ENCODE measurements at regions not wholly inside any gene's neighbourhood (a gene's known extent, or its start where the extent isn't known, plus 50 kb on each side); places are given as distances from the start of the nearest gene placed in this dataset.
"Not testable (repeated sequence)": the region's sequence is repeated elsewhere in the genome, so short reads cannot be mapped to it uniquely, and the experiment has no call there.

DNA sequence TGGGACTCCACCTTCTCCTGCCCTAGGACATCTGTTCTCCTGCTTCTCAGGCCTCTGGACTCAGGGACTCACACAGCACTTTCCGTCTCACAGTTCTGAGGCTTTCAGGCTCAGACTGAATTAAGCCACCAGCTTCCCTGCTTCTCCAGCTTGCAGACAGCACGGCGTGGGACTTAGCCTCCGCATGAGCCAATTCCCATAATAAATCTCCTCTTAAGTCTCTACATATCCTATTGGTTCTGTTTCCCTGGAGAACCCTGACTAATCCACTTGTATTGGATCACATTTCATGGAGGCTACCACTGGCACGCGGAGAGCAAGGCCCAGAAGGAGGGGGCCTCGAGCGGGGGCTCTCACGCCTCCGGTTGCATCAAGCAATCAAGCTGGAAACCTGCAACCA lies 1313.6 kb downstream of the TBC1D22A start:
- no peak for DNase-seq

DNA sequence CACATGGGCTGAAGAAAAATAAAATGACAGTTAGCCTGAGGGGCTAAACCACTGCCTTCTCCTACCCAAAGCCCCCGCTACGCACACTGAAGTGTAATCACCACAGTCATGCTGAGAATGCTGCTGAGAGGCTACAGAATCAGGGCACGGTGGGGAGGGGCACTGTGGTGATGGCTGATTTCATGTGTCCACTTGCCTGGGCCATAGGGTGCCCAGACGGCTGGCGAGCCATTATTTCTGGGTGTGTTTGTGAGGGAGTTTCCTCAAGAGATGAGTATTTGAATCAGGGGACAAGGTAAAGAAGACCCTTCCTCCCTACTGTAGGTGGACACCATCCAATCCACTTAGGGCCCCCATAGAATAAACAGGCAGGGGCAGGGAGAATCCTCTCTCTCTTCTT lies 1313.2 kb downstream of the TBC1D22A start:
- no peak for DNase-seq

DNA sequence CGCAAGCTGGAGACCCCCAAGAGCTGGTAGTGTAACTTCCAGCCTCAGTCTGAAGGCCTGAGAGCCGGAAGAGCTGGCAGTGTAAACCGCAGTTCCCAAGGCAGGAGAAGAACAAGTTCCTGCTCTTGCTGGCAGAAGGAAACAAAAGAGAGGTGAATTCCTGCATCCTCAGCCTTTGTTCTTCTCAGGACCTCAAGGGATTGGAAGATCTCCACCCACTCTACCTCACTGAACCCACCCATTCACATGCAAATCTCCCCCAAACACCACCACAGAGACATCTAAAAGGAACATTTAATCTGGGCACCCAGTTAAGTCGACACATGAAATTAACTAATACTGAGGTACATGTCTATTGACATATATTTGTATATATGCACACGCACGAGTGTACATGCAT lies 1310.3 kb downstream of the TBC1D22A start:
- no peak for DNase-seq

DNA sequence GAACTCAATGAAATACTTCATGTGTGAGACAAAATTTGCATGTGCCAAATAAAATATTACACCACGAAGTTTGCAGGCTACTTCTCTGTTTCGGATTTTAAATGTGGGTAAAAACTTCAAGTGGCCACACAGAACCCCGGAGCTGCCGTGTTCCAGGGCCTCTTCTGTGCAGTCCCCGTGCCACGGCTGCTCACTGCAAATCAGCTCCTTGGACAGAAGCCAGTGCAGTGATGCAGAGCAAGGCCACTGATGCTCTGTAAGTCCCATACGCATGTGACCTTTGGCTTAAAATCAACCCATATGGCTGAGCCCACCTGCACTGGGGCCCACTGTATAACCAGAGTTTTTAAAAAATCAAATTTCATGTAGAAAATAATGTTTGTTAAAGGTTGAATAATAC lies 1309.4 kb downstream of the TBC1D22A start:
- DNase-seq = no peak

DNA sequence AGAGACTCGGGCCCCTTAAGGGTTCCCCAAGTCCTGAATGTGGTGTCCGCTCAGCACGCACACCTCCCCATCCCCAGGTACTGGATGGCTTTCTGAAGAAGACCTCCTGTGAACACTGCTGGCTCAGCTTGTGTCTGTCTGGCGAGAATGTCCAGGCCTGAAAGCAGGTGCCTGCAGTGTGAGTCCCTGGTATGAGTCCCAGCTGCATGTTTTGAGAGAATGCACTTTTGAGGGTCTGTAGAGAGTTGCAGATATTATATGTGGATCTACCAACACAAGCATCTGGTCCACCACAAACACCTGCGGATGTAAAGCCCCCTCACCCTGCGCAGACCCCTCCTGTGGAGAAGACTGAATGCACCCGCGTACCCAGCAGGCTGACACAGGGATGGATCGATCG lies 1308.9 kb downstream of the TBC1D22A start:
- DNase-seq = no peak

DNA sequence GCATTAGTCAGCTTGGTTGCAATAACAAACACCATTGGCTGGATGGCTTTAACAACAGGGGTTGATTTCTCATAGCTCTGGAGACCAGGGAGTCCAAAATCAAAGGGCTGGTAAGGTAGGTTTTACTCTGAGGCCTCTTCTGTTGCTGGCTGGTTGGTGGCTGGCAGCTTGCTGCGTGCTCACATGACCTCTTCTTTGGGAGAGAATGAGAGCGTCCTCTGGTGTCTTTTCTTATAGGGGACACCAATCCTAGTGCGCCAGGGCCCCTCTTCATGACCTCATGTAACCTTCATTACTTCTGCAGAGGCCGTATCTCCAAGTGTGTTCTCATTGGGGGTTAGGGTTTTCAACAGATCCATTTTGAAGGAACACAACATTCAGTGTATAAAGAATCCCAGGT lies 1308.3 kb downstream of the TBC1D22A start:
- DNase-seq = no peak

DNA sequence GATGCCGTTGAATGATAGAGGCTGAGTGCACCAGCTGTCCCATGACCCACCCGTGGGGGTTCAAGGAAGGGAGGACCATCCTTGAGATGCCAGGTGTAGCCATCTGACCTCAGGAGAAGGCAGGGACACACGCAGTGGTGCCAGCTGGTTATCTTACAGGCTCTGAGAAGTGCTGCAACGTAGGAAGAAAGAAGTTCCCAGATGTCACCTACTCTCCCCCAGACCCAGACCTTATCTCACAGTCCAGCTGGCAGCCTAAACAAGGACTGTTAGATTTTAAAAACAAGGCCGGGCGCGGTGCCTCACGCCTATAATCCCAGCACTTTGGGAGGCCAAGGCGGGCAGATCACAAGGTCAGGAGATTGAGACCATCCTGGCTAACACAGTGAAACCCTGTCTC lies 1307.6 kb downstream of the TBC1D22A start:
- no peak for DNase-seq

DNA sequence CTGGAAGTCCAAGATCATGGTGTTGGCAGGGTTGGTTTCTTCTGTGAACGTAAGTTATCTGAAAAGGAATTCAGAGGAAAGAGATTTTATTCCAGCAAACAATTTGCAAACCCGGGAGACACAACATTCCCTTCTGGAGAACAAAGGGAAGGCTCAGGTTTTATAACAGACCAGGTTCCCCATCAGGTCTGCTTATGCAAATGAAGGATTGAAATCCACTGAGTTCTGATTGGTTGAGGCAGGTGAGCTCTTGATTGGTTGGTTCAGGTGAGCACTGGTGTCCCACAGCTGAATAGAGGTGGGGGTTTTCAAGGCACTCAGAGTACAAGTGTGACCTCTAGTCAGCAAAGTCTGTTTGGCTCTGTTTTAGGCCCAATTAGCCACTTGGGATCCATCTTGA lies 1306.8 kb downstream of the TBC1D22A start:
- DNase-seq = no peak

DNA sequence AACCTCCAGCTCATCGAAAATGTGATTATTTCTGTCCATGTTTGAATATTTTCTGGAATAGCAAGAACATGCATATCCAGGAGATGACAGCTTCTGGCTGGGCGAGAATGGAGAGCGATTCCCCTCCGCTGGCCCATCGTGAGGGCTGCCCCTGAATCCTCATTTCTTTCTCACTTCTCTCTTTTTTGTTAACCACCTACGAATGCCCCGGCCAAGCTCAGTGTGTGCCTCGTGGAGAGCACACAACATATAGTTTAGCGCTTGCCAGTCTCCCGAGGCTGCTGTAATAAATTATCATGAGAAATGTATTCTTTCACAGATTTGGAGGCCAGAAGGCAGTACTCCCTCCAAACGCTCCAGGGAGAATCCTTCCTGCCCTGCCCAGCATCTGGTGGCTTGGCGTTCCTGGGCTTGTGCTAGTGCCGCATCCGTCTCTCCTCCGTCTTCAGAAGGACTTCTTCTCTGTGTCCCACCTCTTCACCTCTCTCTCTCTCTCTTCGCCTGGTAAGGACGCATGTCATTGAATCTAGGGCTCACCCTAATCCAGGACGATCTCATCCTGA lies 1306.0 kb downstream of the TBC1D22A start:
- DNase-seq = no peak

DNA sequence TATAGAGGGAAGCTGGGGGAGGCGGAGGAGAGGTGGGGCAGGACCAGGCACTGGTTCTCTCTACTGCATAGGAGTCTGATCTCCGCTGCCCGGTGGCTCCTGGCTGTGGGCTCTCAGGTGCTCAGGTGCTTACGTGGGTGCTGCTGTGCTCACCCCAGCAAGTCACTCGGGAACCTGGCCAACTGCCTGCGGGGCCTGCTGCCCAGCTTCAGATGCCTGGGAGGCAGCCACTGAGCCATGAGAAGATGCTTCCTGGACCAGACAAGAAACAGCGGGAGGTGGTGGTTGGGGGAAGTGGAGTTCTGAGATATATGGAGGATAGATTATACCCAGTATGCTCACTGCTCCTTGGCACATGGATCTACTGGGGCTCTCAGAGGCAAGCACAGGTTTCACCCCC lies 1303.4 kb downstream of the TBC1D22A start:
- no peak for DNase-seq

DNA sequence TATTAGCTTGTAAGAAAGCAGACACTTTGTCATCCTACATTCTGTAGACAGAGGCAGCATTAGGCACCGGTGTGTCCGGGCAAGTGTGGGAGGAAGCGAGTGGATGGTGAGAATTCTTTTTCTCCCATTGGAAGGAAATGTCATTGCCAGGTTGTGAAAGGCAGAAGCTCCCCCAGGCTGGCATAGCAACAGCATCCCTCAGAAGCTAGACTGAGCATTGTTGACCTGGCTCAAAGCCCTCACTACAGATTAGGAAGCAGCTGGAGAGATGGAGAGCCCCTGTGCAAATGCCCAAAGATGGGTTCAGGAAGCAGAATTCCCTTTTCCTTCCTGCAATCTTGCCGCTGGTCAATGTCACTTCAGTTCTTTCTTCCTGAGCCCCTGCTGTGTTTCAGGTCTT lies 1299.3 kb downstream of the TBC1D22A start:
- no peak for DNase-seq

DNA sequence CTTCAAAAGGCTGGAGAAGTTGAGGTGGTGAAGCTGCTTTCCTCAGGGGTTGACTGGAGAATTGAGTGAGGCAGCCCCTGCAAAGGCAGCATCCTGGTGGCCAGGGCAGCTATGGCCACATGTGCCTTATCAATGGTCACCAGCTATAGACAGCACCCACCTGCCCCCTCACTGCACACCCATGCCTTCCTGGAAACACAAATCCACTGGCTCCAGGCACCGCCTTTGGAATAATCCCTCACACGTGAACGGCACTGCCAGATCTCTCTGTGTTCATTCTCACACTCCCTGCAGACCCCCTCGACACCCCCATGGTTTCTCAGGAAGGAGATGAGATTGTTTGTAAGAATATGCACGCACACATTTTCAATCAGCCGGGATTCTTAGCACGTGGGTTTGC lies 1297.8 kb downstream of the TBC1D22A start:
- DNase-seq = no peak

DNA sequence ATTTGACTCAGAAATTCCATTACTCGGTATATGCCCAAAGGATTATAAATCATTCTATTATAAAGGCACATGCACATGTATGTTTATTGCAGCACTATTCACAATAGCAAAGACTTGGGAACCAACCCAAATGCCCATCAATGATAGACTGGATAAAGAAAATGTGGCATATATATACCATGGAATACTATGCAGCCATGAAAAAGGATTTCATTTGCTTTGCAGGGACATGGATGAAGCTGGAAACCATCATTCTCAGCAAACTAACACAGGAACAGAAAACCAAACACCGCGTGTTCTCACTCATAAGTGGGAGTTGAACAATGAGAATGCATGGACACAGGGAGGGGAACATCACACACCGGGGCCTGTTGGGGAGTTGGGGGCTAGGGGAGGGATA lies 1297.1 kb downstream of the TBC1D22A start:
- DNase-seq = not testable (repeated sequence)

DNA sequence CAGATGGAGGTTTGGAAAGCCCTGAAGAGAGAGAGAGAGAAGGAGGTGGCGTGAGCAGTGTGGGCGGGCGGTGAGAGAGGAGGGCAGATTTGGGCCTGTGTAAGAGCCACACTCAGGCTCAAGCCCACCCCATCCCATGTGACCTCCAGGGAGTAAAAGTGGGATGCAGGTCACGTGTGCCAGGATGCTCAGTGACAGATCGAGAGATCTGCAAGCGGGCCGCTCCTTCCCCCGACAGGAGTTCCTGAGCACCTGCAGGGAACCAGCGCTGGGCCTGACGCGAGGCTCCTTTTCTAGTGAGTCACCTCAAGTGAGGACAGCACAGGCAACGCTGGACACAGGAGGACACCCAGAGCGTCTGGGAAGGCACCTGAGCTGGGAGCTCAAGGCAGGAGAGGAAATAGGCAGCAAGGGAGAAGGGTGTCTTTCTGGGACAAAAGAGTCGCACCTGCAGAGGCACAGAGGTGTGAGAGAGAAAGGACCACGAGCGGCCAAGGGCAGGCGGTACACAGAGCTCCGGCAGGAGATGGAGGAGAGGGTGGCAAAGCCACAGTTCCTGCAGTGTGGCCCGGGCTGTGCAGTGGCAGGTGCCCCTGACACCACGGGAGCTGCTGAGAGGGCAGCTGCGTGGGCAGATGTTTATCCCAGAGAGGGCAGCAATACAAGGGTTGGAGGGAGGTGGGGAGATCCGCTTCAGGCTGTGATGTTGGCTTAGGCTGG lies 1294.8 kb downstream of the TBC1D22A start:
- DNase-seq = no peak

DNA sequence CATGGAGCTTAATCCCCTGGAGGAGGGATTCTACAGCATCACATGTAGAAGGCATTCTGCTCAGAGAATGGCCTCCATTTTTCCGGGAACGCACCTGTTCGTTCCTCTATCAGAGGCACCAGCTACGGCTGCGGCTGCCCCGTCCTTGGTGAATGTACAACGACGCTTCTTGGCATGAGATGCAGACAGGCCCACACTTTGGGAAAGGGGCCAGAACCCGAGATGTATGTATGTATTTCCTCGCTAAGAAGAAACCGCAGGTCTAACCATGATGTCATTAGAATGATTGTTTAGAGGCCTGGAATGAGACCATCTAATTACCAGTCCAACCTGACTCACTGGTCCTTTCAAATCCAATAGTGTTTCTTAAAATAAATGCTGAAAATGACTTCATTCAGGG lies 1293.4 kb downstream of the TBC1D22A start:
- DNase-seq = no peak

DNA sequence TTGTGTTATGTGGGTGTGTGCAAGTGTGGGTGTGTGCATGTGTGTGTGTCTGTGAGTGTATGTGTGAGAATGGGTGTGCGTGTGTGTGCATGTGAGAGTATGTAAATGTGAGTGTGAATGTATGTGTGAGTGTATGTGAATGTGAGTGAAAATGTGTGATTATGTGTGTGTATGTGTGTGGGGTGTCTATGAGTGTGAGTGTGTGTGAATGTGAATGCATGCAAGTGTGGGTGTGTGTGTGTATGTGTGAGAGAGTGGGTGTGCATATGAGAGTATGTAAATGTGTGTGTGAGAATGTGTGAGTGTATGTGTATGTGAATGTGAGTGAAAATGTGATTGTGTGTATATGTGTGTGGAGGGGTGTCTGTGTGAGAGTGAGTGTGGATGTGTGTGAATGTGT lies 1292.7 kb downstream of the TBC1D22A start:
- no peak for DNase-seq

DNA sequence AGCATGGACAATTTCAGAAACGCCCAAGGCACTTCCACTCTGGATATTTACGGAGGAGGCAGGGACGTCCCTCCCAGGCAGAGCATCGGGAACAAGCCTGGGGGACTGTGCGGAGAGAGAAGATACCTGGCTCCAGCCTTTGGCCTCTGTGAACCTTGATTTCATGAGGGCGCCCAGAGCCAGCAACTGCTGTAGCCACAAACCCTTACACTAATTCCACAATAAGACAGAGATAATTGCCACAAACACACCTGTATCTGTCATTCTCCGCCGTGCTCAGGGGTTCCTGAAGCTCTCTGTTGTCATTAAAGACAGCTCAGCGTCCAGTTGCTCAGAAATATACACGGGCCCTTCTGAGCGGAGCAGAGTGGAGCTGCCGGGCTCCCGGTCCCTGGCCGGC lies 1292.1 kb downstream of the TBC1D22A start:
- DNase-seq = no peak

DNA sequence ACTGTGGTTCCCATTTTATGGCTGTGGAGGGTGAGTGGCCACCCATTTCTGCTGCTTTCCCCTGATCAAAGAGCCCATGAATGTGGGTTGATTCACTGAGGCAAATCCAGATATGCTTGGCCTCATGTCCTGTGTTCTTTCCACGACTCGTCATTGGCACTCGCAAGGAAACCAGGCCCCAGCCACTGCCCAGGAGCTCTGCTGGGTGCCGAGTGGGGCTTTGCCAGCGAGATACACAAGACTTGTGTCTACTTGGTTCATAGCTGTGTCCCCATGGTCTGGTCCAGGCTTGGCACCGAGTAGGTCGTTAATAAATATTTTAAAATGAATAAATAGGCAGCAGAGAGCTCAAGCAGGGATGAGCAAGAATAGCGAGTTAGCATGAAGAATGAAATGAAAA lies 1291.5 kb downstream of the TBC1D22A start:
- no peak for DNase-seq

DNA sequence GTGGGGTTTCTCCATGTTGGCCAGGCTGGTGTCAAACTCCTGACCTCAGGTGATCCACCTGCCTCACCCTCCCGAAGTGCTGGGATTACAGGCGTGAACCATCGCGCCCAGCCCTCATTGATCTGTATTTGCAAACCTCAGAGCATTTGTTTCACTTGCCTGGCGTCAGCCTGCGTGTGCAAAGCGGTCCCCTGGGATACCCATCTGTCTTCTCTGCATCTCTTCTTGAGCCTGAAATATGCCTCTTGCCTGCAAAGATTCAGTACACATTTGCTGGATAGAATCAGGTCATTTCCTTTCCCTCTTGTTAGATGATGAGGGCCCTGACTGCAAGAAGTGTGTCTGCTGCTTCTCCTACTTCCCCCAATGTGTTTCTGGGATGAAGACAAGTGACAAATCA lies 1291.0 kb downstream of the TBC1D22A start:
- no peak for DNase-seq

DNA sequence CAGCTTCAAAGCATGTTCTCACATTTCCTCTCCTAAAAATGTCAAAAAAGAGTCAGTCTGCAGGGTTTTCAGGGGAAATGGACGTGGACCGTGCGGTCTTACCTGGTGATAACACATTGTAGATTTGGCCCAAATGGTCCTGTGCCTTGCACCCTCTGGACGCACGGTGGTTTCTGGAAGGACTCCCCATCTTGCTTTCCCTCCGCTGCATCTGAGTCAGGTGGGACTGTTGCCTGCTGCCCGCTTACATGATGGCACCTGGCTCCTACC lies 1290.1 kb downstream of the TBC1D22A start:
- no peak for DNase-seq

DNA sequence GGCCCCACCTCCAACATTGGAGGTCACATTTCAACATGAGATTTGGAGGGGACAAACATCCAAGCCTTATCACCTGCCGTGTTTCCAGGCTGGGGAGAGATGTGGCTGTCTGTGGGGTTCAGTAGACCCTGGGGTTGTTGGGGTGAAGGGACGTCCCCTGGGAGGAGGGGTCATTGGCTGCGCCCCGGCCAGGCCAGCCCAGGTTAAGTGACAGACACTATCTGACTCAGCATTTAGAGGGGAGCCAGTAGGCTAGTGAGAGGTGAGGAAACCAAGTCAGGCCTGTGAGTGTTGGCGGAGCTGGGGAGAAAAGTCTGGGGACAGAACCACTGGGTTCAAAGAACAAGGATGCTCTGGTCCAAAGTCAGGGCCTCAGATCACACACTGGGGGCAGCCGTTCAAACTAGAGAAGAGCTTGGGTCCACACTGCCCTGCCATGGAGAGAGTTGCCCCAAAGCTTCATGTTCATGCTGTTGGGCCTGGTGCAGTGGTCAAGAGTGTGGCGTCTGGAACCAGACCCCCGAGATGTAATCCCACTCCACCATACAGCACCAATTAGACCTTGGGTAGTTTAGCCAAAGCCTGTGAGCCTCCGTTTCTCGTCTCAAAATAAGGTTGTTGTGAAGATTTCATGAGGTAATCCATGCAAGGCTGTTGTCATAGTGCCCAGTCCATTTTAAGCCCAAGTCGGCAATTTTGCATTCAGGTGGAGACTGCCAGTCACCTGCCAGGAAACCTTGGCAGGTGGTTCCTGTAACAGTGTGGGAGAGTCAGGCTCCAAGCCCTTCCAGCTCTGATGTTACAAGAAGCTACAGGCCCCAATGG lies 1289.6 kb downstream of the TBC1D22A start:
- DNase-seq = no peak

DNA sequence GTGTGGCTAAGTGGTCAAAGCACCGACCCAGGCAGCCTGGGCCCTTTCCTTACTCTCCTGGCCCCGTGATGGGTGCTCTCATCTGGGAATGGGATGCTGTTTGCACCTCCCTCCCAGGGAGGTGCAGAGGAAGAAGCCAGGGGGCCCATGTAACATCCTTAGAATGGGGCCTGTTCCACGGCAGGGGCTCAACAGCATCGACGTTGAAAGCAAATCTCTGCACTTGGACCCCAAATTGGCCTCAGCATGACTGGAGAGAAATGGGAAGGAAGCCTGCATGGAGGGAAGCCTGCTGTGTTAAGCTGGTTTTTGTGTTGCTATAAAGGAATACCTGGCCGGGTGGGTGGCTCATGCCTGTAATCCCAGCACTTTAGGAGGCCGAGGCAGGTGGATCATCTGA lies 1288.4 kb downstream of the TBC1D22A start:
- no peak for DNase-seq

DNA sequence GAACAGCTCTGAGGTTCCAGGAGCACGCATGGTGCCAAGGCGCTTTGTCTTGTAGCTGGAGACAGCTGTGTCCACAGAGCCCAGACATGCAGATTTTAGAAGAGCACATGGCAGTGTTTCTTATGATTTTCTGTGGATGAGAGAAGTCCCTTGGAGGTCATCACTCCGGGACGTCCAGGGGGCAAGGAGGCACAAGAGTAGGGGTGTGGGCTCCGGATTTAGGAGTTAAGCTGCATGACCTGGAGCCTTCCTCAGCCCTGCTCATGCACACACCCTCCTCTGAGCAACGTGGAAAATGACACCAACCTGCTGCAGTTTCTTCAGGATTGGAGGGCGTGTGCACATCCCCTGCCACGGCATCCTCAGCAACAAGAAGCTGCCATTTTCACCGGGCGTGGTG lies 1286.7 kb downstream of the TBC1D22A start:
- DNase-seq = no peak

DNA sequence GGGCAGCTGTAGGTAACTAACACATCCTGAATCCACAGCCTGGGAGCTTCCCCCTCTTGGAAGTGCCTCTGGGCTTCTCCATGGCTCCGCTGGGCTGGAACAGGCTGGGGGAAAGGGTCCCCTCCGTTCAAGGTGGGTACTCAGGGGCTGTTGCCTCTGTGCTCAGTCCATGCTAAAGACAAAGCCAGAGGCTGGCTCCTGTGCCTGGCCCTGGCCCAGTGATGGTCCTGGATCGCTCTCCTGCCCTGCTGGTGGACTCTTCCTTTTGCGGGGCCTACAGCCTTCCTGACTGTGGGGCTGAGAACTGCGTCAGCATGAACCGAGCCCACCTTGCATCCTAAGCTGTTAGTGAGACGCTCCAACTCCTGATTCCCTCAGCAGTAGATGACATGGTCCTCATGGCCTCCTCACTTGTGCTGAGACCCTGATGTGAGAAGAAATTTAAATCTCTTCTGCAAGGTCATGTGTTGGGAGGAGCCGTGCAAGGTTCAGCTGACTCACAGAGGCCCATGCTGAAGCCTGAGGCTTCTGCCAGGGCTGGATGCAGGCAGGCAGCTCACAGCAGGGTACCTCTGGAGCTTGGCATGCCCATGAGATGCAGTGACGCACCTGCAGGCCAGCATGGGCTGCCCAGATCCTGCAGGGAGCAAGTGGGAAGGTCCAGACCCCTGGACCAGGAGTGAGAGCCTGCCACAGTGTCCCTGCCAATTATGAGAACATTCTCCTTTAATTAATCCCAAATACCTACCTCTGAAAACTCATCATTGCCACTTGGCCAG lies 1285.5 kb downstream of the TBC1D22A start:
- DNase-seq = no peak
